Astrocyte of the hippocampus (primary cell): ENCODE measurements at regions not wholly inside any gene's neighbourhood (a gene's known extent, or its start where the extent isn't known, plus 50 kb on each side); places are given as distances from the start of the nearest gene placed in this dataset.
"Not testable (repeated sequence)": the region's sequence is repeated elsewhere in the genome, so short reads cannot be mapped to it uniquely, and the experiment has no call there.

Source experiments
- DNase-seq: peaks from one replicate; pipeline ENCODE4 v3.0.0; 2011; ENCODE audit warnings: low read depth, low spot score

DNA sequence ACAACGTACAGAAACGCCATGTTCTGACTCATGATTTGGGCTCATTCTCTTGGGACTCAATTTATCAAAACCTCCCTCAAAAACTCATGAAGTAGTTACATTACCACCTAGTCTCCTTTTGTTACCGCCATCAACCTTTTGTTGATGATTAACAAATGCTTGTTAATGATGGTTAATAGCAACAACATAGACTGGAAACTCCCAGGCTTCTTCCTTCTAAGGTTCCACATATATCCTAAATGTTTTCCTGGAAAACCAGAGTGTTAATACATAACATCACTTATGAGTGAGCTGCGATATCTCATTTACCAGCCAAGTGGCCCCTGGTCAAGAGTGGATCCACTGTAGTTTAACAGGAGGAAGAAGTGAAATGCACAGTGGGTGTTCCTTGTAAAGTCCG is 176.3 kb downstream of the ERMARD start:
- DNase-seq, result no peak

DNA sequence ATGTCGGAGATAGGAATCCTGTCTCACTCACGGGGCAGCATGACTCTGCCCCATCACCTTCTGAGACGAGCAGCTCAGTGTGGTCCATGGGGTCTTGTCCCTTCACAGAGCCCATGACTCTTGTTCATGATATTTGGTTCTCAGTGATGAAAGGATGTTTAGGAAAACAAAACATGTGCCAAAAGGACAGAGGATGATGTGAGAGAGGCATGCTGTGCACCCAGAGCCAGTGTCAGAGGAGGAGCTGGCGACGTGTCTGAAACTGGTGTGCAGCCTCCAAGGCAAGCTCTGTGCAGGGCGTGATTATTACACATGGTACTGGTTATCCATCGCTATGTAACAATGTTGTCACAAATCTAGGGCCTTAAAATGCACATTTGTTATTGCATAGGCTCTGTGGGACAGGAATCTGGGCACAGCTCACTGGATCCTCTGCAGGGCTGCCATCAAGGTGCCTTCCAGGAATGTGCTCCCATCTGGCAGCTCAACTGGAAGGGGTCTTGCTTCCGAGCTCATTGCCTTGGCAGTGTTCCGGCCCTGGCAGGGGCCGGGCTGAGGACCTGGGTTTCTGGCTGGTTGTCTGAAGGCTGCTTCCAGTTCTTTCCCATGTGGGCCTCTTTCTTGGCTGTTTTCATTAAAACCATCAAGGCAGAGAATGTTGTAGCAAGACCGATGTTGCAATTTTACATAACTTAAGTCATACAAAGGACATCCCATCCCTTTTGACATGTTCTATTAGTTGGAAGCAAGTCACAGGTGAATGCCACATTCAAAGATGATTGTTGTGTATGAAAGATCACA is 175.4 kb downstream of the ERMARD start:
- DNase-seq, result no peak

DNA sequence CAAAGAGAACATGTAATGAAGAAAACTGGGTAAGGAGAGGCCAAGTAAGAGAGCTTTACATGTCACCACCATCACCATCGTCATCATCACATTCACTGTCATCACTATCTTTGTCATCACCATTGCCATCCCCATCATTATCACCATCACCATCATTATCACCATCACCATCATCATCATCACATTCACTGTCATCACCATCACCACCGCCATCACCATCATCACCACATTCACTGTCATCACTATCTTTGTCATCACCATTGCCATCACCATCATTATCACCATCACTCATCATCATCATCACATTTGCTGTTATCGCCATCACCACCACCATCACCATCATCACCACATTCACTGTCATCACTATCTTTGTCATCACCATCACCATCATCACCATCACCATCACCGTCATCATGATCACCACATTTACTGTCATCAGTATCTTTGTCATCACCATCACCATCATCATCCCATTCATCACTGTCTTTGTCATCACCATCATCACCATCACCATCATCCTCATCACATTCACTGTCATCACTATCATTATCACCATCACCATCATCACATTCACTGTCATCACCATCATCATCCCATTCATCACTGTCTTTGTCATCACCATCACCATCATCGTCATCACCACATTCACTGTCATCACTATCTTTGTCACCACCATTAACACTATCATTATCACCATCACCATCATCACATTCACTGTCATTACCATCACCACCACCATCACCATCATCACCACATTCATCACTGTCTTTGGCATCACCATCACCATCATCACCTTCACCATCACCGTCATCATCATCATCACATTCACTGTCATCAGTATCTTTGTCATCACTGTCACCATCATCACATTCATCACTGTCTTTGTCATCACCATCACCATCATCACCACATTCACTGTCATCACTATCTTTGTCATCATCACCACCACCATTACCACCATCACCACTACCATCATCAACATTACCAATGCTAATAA is 172.3 kb downstream of the ERMARD start:
- no peak for DNase-seq

DNA sequence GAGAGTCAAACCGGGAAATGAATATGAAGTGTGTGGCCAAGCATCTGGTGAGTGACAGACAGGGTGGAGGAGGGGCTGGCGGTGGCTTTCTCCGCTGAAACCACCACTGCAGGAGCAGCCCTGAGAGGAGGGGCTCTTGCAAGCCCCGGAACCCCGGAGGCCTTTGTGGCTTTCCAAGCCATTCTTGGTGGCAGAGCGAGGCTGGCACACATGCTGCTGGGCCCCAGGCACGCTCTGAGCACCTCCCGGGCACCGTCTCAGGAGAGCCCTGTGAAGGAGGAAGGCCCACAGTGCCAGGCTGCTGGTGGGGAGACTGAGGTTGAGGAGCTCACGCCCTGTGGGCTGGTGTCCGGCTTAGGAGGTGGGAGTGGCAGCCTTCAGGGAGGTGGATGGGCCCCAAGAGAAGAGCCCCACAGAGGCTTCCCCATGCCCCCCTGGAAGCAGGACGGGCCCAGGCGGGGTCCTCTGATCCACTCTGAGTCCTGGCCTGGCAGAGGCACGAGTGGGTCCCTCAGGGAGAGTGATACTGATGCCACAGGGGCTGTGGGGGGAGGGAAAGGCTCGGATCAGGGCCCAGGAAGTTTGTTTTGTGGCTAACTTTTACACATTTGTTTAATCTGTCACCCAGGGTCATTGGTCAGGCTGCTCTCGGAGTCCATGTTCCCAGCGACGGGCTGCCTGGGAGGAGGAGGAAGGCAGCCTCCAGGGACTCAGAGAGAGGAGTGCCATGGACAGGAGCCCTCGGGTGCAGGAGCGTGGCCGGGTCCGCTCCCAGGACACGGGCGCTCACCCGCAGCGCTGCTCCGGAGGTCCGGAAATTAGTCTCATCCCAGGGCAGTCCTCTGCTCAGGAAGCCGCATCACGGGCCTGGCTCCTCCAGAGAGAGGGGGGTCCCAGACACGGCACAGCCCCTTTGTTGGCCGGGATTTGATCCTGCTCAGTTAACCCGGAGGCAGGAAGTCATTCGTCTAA is 170.7 kb downstream of the ERMARD start:
- DNase-seq, result no peak

DNA sequence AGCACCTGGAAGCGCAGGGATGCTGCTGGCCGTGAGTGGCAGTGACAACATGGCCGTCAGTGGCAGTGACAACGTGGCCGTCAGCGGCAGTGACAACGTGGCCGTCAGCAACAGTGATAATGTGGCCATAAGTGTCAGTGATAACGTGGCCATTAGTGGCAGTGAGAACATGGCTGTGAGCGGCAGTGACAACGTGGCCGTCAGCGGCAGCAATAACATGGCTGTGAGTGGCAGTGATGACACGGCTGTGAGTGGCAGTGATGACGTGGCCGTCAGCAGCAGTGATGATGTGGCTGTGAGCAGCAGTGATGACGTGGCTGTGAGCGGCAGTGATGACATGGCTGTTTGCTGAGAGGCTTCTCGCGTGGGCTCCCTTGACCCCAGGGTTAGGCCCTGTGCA is 169.8 kb downstream of the ERMARD start:
- DNase-seq, result no peak

DNA sequence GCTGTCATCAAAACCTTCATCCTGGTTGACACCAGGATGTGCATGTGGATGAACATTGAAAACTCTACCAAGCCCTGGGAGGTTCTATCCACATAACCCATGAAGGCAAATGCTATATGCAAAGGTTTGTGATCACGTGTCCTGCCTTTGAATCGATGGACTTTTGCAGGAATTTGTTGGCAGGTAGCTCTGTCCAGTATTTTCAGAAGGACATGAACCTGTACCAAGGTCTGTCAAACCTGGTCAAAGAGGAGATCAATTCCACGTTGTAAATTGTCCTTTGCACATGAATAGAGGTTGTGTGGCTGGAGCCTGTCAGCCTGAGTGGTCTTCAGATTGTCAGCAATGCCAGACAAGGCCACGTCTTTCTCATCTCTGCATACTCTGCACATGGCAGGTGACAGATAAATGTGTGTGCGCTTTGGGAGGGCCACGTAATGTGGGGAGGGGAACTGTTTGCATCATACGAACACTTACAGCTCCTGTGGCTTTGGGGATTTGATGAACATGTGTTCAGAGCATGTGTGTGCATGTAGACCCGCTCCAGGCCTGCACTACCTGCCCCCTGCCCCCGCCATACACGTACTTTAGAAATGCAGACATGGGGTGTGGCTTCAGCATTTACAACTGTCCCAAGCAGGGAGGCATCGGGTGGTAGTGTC is 169.1 kb downstream of the ERMARD start:
- no peak for DNase-seq

DNA sequence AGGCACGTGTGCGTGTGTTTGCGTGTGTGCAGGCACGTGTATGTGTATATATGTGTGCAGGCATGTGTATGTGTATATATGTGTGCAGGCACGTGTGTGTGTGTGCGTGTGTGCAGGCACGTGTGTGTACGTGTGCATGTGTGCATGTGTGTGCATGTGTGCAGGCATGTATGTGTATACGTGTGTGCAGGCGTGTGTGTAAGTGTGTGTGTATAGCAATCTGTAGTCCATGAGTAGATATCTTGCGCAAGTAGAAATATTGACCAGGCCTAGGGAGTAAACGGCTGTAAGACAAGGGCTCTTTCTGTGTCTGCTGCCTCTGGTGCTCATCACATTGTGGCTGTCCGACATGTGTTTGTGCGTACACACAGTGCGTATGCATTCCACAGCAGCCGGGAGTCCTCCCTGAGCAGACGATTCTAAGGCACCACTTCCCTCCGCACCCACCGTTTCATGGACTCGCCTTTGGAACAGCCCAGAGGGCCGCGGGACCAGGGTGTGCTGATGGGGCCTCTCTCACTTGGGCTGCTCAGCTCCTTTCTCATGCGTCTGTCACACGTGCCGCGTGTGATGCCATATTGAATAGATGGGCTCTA is 167.6 kb downstream of the ERMARD start:
- DNase-seq, result no peak

DNA sequence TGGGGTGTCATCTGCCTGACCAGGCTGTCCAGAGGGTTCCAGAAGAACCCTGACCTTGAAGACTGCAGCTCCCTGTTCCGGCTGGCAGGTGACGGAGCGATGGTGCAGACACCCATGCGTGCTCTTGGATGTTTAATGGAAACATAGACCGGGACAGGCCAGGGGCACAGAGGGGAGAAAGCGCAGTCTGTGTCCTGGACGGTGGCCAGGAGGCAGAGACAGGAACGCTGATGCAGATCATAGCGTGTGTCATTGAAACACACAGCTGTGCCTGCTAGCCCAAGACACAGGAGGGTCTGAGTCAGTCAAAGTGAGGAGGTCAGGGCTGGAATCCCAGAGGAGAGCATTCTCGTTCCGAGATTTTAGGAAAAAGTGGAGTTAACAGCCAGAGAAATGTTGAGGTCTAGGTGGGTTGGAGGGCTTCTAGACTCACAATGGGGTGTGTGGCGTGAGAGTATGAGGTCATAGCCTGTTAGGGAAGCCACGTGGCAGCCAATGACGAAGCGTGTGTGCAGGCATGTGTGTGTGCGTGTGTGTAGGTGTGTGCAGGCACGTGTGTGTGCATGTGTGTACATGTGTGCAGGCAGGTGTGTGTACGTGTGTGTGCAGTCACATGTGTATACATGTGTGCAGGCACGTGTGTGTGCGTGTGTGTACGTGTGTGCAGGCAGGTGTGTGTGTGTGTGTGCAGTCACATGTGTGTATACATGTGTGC is 167.0 kb downstream of the ERMARD start:
- DNase-seq, result no peak

DNA sequence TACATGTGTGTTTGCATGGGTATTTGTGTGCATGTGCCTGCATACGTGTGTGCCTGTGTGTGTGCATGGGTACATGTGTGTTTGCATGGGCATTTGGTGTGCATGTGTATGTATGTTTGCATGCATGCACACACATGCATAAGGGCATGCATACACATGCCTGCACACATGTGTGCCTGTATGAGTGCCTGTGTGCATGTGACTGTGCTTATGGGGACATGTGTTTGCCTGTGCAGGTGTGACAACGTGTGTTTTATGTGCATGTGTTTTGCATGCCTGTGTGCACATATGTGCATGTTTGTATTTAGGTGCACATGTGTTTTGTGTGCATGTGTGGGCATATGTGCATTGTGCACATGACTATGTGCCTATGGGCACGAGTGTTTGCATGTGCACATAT is 165.7 kb downstream of the ERMARD start:
- DNase-seq, result no peak

DNA sequence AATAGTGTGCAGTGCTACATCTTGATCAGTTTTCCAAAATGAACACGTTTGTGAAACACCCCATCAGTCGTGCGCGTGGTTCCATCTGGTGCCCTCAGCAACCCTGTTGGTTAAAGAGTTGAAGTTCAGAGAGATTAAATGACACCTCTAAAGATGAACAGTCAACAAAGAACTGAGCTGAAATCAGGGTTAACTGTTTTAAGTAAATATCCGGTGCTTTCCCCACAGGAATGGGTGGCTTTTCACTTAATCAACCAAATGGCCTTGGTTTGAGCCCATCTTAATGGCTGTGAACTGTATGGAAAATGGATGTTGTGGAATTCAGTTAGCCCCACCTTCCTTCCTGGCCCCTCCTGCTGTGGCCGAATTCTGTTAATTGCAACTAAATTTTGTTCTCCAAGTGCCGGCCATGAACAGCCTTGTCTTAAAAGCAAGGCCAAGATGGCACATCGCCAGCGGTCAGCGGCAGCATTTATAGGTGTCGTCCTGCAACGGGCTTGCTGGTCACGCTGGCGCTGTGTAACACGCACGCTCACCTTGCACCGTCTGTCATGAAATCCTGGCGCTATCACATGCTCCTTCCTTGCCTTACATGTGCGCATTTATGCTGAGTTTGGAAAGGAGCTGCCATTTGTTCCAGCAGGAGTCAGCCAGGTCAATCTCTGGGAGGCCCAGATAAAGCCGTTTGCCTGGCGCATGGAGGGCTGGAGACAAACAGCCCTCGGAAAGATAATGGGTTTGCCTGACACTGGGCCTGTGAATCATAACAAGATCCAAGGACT is 164.5 kb downstream of the ERMARD start:
- DNase-seq, result no peak

DNA sequence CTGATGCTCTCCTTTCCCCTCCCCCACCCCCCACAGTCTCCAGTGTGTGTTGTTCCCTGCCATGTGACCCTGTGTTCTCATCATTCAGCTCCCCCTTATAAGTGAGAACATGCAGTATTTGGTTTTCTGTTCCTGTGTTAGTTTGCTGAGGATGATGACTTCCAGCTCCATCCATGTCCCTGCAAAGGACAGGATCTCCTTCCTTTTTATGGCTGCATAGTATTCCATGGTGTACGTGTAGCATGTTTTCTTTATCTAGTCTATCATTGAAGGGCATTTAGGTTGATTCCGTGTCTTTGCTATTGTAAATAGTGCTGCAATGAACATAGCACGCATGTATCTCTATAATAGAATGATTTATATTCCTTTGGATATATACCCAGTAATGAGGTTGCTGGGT is 162.3 kb downstream of the ERMARD start:
- not testable (repeated sequence) for DNase-seq

DNA sequence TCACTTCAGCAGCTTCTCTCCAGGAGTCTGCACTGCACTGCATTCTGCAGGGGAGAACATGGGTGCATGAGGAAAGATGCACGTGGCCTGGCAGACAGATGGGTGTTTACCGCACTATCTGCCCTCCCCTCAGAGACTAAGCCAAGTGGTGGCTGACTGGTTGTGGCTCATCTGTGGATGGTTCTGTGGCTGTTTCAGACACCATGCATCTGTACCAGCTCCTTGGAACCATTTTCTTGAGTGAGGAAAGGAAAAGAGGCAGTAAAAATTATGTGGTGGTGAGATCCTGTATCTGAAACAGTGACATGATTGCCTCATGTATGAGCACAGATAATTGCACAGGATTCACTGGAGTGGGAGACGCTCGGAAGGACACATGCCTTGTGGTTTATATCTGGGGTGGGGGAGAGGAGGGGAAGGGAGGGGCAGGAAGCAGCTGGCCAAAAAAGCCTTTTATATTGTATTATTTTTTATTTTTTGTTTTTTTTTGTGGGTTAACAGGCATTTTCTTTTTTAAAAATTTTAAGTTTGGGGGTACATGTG is 161.7 kb downstream of the ERMARD start:
- no peak for DNase-seq

DNA sequence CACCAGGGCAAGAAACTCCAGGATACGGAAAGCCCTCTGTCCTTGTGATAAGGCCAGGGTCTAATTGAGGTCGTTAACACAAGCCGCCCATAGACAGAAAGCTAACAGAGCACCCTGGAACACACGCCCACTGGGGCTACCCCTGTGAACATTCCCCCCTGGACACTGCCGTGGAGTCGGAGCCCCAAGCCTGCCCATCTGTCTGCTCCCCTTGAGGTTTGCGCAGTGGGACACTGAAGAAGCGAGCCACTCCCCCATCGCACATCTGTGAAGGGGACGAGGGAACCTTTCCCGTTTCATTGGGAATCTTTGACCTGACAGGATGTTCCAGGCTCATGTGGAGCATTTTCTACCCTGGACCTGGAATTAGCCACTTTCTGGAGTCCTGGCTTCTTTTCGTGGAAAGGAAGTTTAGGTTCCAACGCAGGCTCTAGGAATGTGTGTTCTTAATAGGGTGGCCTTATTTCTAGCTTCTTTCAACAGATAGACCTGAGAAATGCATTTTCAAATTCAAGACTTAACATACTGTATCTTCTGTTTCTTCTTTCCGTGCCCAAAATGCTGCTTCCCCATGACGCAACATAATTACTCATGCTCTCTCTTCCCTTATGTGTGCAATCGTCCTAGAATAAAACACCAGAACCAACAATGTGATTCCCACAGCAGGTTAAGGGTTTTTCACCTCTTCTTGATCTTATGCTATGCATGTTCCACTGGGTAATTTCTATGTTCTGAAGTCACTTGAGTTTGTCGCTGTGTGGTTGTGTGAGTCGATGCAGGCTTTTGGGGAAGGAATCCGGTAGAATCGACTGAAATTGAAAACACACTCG is 161.1 kb downstream of the ERMARD start:
- DNase-seq, result no peak

DNA sequence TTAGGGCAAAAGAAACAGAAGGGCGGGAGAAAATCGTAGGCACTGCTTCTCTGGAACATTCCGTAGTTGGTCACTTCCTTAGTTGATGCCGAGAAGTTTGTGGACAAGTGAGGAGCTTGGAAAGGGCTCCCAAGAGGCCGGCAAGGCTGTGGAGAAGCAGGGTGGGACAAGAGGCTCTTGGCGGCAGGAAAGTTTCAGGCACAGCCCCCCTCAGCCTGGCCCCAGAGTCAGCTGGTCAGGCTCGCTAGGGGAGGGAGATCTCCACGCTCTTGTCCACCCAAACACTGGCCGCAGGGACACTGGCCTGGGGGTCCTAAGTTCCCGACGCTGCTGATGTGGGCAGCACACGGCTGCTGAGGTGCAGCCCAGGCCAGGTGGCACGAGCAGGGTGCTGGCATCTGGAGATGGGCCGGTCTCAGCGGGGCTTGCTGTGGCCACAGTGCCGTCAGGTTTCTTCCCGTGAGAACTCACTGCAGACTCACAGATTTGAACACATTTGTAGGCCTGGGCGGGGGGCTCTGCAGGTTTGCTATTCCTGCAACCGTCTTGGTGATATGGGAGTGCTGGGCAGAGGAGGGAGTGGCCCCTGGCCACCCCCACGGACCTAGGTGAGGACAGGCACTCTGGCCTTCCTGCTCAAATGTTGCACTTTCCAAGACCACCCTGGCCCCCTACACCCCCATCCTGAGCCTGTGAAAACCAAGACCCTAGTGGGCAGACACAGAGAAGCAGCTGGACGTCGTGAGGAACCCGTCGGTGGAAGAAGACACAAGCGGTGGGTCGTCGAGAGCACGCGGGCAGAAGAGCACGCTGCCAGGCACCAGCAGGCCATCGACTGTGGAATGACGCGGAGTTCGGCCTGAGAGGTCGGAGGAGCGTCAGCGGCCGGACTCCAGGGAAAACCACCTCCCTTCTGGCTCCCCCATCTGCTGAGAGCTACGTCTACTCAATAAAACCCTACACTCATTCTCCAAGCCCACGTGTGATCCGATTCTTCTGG is 160.1 kb downstream of the ERMARD start:
- DNase-seq, result no peak

DNA sequence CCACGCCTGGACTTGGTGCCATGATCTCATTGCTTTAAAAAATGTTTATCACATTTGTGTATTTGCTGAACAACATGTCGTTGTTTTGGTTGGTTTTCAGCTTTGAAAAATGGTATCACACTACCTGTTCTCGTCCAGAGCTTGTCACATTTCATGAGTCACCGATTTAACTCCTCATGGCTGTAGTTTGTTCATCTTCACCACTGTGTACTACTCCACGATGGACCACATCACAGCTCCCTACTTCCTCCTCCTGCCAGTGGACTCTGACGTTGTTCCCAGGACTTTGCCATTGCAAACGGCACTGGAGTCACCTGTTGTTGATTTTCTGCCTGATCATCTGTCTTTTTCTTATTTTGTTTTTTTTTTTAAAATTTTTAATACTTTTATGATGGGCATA is 157.7 kb downstream of the ERMARD start:
- DNase-seq, result no peak

DNA sequence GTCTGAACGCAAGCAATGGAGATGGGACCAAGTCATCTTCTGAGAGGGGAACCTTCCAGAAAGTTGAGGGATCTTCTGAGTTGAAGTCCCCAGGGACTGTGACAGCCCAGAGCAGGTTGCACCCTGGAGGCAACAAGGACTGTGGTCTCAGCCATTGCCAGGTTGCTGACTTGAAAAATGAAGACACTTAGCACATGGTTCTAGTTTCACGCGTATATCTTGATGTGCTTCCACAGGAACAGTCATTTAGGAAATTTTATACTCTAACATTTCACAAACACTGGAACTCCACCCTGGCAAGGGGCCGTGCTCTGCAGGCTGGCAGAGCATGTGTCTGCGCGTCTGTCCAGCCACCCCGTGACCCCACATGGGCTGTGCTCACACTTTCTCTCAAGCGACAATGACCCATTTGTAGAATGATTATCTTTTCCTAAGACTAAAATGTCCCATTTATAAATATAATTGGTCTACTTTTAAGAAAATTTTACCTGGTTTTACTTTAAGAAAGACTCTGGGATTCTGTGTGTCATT is 157.0 kb downstream of the ERMARD start:
- DNase-seq, result no peak
